GM12891 (cell line): ENCODE measurements at regions not wholly inside any gene's neighbourhood (a gene's known extent, or its start where the extent isn't known, plus 50 kb on each side); places are given as distances from the start of the nearest gene placed in this dataset.

ENCODE experiments used
- POLR2A ChIP-seq: IDR thresholded peaks from 2 replicates; pipeline ENCODE4 v1.6.1; 2011; ENCODE audit warnings: low read depth, low read length, control low read depth
- TAF1 ChIP-seq: IDR thresholded peaks from 2 replicates; pipeline ENCODE4 v1.6.1; 2011; ENCODE audit warnings: low read depth, low read length, control low read depth

- no peak for TF ChIP-seq POLR2A
- no peak for TF ChIP-seq TAF1
Measured at GRCh38 chr12:113762155-113762881, 203.8 kb downstream of the RBM19 start.
